Posterior vena cava (tissue), 2 donors: ENCODE measurements at regions not wholly inside any gene's neighbourhood (a gene's known extent, or its start where the extent isn't known, plus 50 kb on each side); places are given as distances from the start of the nearest gene placed in this dataset.

ENCODE experiments used
- DNase-seq: peaks from one replicate; pipeline ENCODE4 v3.0.0-alpha.2; 2020; ENCODE audit warnings: low spot score
- intact Hi-C, 2 donors: fragments of 100-400 bp; cut with DNase I; formaldehyde crosslinking; loops; one replicate each; pipeline versions ENCODE4 v1.14.1 to v1.14.2; 2022 to 2023
- donor health status: DM: yes; HTN: yes; CAD: no.
- donor health status: DM: yes; HTN: yes; CAD: no.

- intact Hi-C loops, result no loop called here
- DNase-seq, result no peak
These were observed 848.6 kb upstream of the EPHA6 start for GRCh38 chr3:95965704-95966336.

GRCh38 chr3:95971573-95971972 lies 842.8 kb upstream of the EPHA6 start:
- intact Hi-C loops, result no loop called here
- DNase-seq, result no peak

- no peak for DNase-seq
- intact Hi-C loops, result no loop called here
These were observed 820.1 kb upstream of the EPHA6 start for GRCh38 chr3:95994338-95994737.

- no peak for DNase-seq
- intact Hi-C loops, result no loop called here
These were observed 813.4 kb upstream of the EPHA6 start for GRCh38 chr3:96000966-96001365.

- intact Hi-C loops, result no loop called here
- DNase-seq, result no peak
These were observed 806.7 kb upstream of the EPHA6 start for GRCh38 chr3:96007650-96008195.

- intact Hi-C loops, result no loop called here
These were observed 801.5 kb upstream of the EPHA6 start for GRCh38 chr3:96012939-96013338.

GRCh38 chr3:96017556-96017955 lies 796.8 kb upstream of the EPHA6 start:
- DNase-seq, result no peak
- intact Hi-C loops, result no loop called here

More at GRCh38 chr3:96012939-96013338, 801.5 kb upstream of the EPHA6 start:
- DNase-seq, result no peak

GRCh38 chr3:96022676-96023075 lies 791.7 kb upstream of the EPHA6 start:
- no peak for DNase-seq

GRCh38 chr3:96027718-96028117 lies 786.7 kb upstream of the EPHA6 start:
- intact Hi-C loops, result no loop called here

More at GRCh38 chr3:96022676-96023075, 791.7 kb upstream of the EPHA6 start:
- intact Hi-C loops, result no loop called here

GRCh38 chr3:96039632-96040031 lies 774.8 kb upstream of the EPHA6 start:
- DNase-seq, result no peak
- intact Hi-C loops, result no loop called here

More at GRCh38 chr3:96027718-96028117, 786.7 kb upstream of the EPHA6 start:
- DNase-seq, result no peak

GRCh38 chr3:96059301-96059700 lies 755.1 kb upstream of the EPHA6 start:
- intact Hi-C loops, result no loop called here
- DNase-seq, result no peak

GRCh38 chr3:96069065-96069464 lies 745.3 kb upstream of the EPHA6 start:
- intact Hi-C loops, result no loop called here

GRCh38 chr3:96070678-96071077 lies 743.7 kb upstream of the EPHA6 start:
- intact Hi-C loops, result loop anchor here in 1 of 2 donors (5.0 kb wide), 1 partner anchor 1468 kb away; no protein-coding TSS in a partner anchor
- no peak for DNase-seq

More at GRCh38 chr3:96069065-96069464, 745.3 kb upstream of the EPHA6 start:
- no peak for DNase-seq

GRCh38 chr3:96071097-96071496 lies 743.3 kb upstream of the EPHA6 start:
- DNase-seq, result no peak
- intact Hi-C loops, result loop anchor here in 1 of 2 donors (5.0 kb wide), 1 partner anchor 1469 kb away; no protein-coding TSS in a partner anchor

- DNase-seq, result no peak
- intact Hi-C loops, result loop anchor here in 1 of 2 donors (5.0 kb wide), 1 partner anchor 1470 kb away; no protein-coding TSS in a partner anchor
These were observed 742.2 kb upstream of the EPHA6 start for GRCh38 chr3:96072226-96072625.

- DNase-seq, result no peak
- intact Hi-C loops, result no loop called here
These were observed 730.8 kb upstream of the EPHA6 start for GRCh38 chr3:96083610-96084009.

GRCh38 chr3:96086018-96086417 lies 728.4 kb upstream of the EPHA6 start:
- no peak for DNase-seq
- intact Hi-C loops, result no loop called here

GRCh38 chr3:96101006-96101560 lies 713.3 kb upstream of the EPHA6 start:
- intact Hi-C loops, result no loop called here
- DNase-seq, result no peak

GRCh38 chr3:96106701-96107100 lies 707.7 kb upstream of the EPHA6 start:
- no peak for DNase-seq
- intact Hi-C loops, result no loop called here
